ENCODE measurements at regions not wholly inside any gene's neighbourhood (a gene's known extent, or its start where the extent isn't known, plus 50 kb on each side); places are given as distances from the start of the nearest gene placed in this dataset.

DNA sequence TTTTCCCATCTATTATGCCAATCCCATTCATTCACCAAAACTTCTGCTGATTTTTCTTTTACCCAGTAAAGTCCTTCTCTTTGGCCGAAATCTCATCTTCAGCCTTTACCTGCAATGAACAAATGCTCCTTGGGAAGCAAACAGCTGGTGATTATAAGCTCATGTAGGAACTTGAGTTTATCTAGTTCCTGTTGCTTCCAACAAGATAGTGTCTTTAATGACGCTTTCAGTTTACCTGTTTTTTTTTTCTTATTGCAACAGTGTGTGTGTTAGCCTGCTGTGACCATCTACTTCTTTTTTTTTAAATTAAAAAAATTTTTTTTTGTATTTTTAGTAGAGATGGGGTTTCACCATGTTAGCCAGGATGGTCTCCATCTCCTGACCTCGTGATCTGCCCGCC lies 156.0 kb downstream of the CD47 start:
- no peak overlapping the region for H3K18ac ChIP-seq (ENCODE audit: extremely low read depth, low read length)
- no peaks in the 10 kb centered on the region for H3K27me3 ChIP-seq (replicated peaks in 1 of 4; ENCODE audit: control insufficient read depth in 3 of 4, extremely low read depth in 1 of 4, insufficient read depth in 3 of 4, low read length in 3 of 4)
- DNase-seq (ENCODE audit: low read depth in 1 of 2, low spot score in 2 of 2) (no peak), FAIRE-seq (no peak)
- H3K9me3 ChIP-seq (ENCODE audit: insufficient read depth in 2 of 2, low read depth in 1 of 2, low read length in 1 of 2), result peaks cover 0 to 4% of the 10 kb centered on the region in 2 experiments; a peak in 1 of 4 replicates
- no peak overlapping the region for H3K56ac ChIP-seq (replicated peaks; ENCODE audit: insufficient read length, low read depth, low read length)
- H4K91ac ChIP-seq (replicated peaks; ENCODE audit: insufficient read length, low read length), result no peak overlapping the region
- H3K27ac ChIP-seq (ENCODE audit: low read depth, low read length), result no peak overlapping the region
- POLR2A ChIA-PET (ENCODE audit: partially characterized antibody), result no interaction called here
- H2AFZ ChIP-seq (ENCODE audit: low read length), result no peak overlapping the region
- H2BK12ac ChIP-seq (ENCODE audit: low read depth, low read length), result no peak overlapping the region
- H3K14ac ChIP-seq (ENCODE audit: insufficient read length), result no peak overlapping the region
- H3K23me2 ChIP-seq (ENCODE audit: low read depth, low read length), result no peaks in the 10 kb centered on the region
- H4K5ac ChIP-seq (ENCODE audit: insufficient read length, low read depth, low read length), result no peak overlapping the region
- no peak overlapping the region for H2BK15ac ChIP-seq (ENCODE audit: low read length)
- H2BK20ac ChIP-seq (ENCODE audit: low read length), result no peak overlapping the region
- H3K79me2 ChIP-seq (ENCODE audit: control insufficient read depth in 1 of 2, insufficient read depth in 2 of 2, low read length in 2 of 2), result no peaks in the 10 kb centered on the region
- H3K4me1 ChIP-seq (replicated peaks in 1 of 4; ENCODE audit: control insufficient read depth in 3 of 4, insufficient read depth in 4 of 4, low read length in 3 of 4), result no peaks in the 10 kb centered on the region; a peak in 1 of 7 replicates
- H3K4me2 ChIP-seq (ENCODE audit: insufficient read depth in 1 of 2, low read depth in 2 of 2, low read length in 2 of 2), result no peak overlapping the region
- H3K36me3 ChIP-seq (ENCODE audit: control insufficient read depth in 2 of 4, insufficient read depth in 4 of 4, low read length in 3 of 4), result no peaks in the 10 kb centered on the region
- H2AK5ac ChIP-seq (ENCODE audit: low read depth, low read length), result no peak overlapping the region
- H4K8ac ChIP-seq (ENCODE audit: extremely low read depth, insufficient read depth, low read length), result no peak overlapping the region
- 96% methylated on average over 4 of the region's 4 CpGs; no CpG with 5 or more reads in 1 of the 2 experiments for WGBS, 2 experiments (ENCODE audit: extremely low coverage in 1 of 2, insufficient coverage in 1 of 2, insufficient read length in 1 of 2, insufficient replicate concordance in 2 of 2, low coverage in 1 of 2, low lambda C conversion rate in 2 of 2, missing lambda C conversion rate in 1 of 2)
- H4K20me1 ChIP-seq (replicated peaks in 1 of 2; ENCODE audit: control insufficient read depth in 1 of 2, insufficient read depth in 2 of 2, low read length in 2 of 2), result no peaks in the 10 kb centered on the region
- no peak overlapping the region for H3K4me3 ChIP-seq (ENCODE audit: extremely low read depth in 1 of 4, insufficient read depth in 2 of 4, low read depth in 3 of 4, low read length in 4 of 4)
- no peaks in the 10 kb centered on the region for H3K79me1 ChIP-seq (ENCODE audit: low read depth, low read length)
- CTCF ChIA-PET (ENCODE audit: partially characterized antibody), result interaction anchor here (1.5 kb wide), 1 partner anchor 13 kb away, joined by 5 read pairs; no protein-coding TSS in a partner anchor
- no peak overlapping the region for H3K9ac ChIP-seq (replicated peaks in 1 of 4; ENCODE audit: extremely low read depth in 1 of 4, low read depth in 3 of 4, low read length in 3 of 4)
- H2BK120ac ChIP-seq (replicated peaks; ENCODE audit: low read depth, low read length), result no peak overlapping the region
- no peak overlapping the region for H2BK5ac ChIP-seq (ENCODE audit: low read depth, low read length)
- no peak overlapping the region for H3K4ac ChIP-seq (replicated peaks; ENCODE audit: insufficient read length, low read depth, low read length)
- H3K23ac ChIP-seq (ENCODE audit: insufficient read length), result no peak overlapping the region
- no peak for TF ChIP-seq BACH1 (IDR thresholded peaks at IDR 0.05; ENCODE audit: low read length)
- no peak for TF ChIP-seq TCF12 (IDR thresholded peaks at IDR 0.05; ENCODE audit: low read depth, low read length)
- no peak for TF ChIP-seq MAFK (IDR thresholded peaks at IDR 0.05; ENCODE audit: low read depth, low read length)
- no peak for TF ChIP-seq RAD21 (IDR thresholded peaks at IDR 0.05 in 1 of 2, conservative IDR thresholded peaks at IDR 0.05 in 1 of 2; ENCODE audit: low read depth in 2 of 2, low read length in 2 of 2)
- no peak for TF ChIP-seq CHD2 (IDR thresholded peaks at IDR 0.05; ENCODE audit: low read length)
- no peak for TF ChIP-seq CTBP2 (IDR thresholded peaks at IDR 0.05; ENCODE audit: borderline replicate concordance, insufficient read depth, insufficient read length, low read length)
- no peak for TF ChIP-seq SAP30 (IDR thresholded peaks at IDR 0.05; ENCODE audit: insufficient read depth, insufficient replicate concordance, low read length)
- TF ChIP-seq TBP (IDR thresholded peaks at IDR 0.05; ENCODE audit: low read depth, low read length), result no peak
- TF ChIP-seq SUZ12 (IDR thresholded peaks at IDR 0.05; ENCODE audit: low read length), result no peak
- TF ChIP-seq HDAC6 (IDR thresholded peaks at IDR 0.05; ENCODE audit: low read depth, low read length), result no peak
- no peak for TF ChIP-seq GTF2F1 (IDR thresholded peaks at IDR 0.05; ENCODE audit: borderline replicate concordance, low read depth, low read length)
- no peak for TF ChIP-seq HDAC2 (IDR thresholded peaks at IDR 0.05; ENCODE audit: borderline replicate concordance in 1 of 2, low read depth in 2 of 2, low read length in 2 of 2)
- TF ChIP-seq GABPA (IDR thresholded peaks at IDR 0.05; ENCODE audit: borderline replicate concordance, insufficient read depth, low read length), result no peak
- TF ChIP-seq EP300 (IDR thresholded peaks at IDR 0.05; ENCODE audit: borderline replicate concordance in 1 of 2, low read depth in 2 of 2, low read length in 2 of 2), result no peak
